ENCODE measurements at regions not wholly inside any gene's neighbourhood (a gene's known extent, or its start where the extent isn't known, plus 50 kb on each side); places are given as distances from the start of the nearest gene placed in this dataset.
"Not testable (repeated sequence)": the region's sequence is repeated elsewhere in the genome, so short reads cannot be mapped to it uniquely, and the experiment has no call there.

GRCh38 chr11:49798206-49798837 is 153.9 kb upstream of the OR4C13 start:
- not testable (repeated sequence) for ATAC-seq; DNase-seq (ENCODE audit: low spot score)

- DNase-seq (ENCODE audit: low spot score); ATAC-seq: not testable (repeated sequence)
These were observed 134.3 kb upstream of the OR4C13 start for GRCh38 chr11:49817705-49818430.

- ATAC-seq; DNase-seq (ENCODE audit: low spot score): not testable (repeated sequence)
These were observed 129.0 kb upstream of the OR4C13 start for GRCh38 chr11:49823188-49823587.

GRCh38 chr11:49850541-49850940 is 101.7 kb upstream of the OR4C13 start:
- not testable (repeated sequence) for ATAC-seq; DNase-seq (ENCODE audit: low spot score)

- no peak for DNase-seq (ENCODE audit: low spot score)
- ATAC-seq = no peak
These were observed 100.7 kb upstream of the OR4C13 start for GRCh38 chr11:49851511-49851910.

GRCh38 chr11:49851971-49852389 is 100.2 kb upstream of the OR4C13 start:
- no peak for DNase-seq (ENCODE audit: low spot score)
- ATAC-seq = no peak

GRCh38 chr11:49888875-49889274 is 63.3 kb upstream of the OR4C13 start:
- ATAC-seq; DNase-seq (ENCODE audit: low spot score): not testable (repeated sequence)

- not testable (repeated sequence) for ATAC-seq; DNase-seq (ENCODE audit: low spot score)
These were observed 60.1 kb upstream of the OR4C13 start for GRCh38 chr11:49891910-49892671.

- DNase-seq (ENCODE audit: low spot score); ATAC-seq: not testable (repeated sequence)
These were observed 58.7 kb upstream of the OR4C13 start for GRCh38 chr11:49893442-49893841.
